ENCODE measurements at regions not wholly inside any gene's neighbourhood (a gene's known extent, or its start where the extent isn't known, plus 50 kb on each side); places are given as distances from the start of the nearest gene placed in this dataset.

- intact Hi-C loops (cut with micrococcal nuclease): no loop called here
- no peaks in the 10 kb centered on the region for H3K79me2 ChIP-seq (ENCODE audit: control insufficient read depth, insufficient read depth, low read length)
- H3K27ac ChIP-seq (ENCODE audit: insufficient read depth, low read depth, low read length): no peak overlapping the region
- H4K20me1 ChIP-seq (replicated peaks; ENCODE audit: control insufficient read depth, extremely low read depth, insufficient read depth, low read length): no peaks in the 10 kb centered on the region
- ChIA-PET POLR2A (no interaction called here), CTCF (interaction anchor here (1.4 kb wide), 2 partner anchors 20 to 337 kb away, joined by 3 read pairs; no protein-coding TSS in a partner anchor)
- no peak overlapping the region for H3K4me3 ChIP-seq (replicated peaks in 1 of 3; ENCODE audit: insufficient read depth in 1 of 3, low read depth in 1 of 3, low read length in 3 of 3)
- BruUV-seq (replicated peaks): no TSS peak
- no peak overlapping the region for H3K4me2 ChIP-seq (ENCODE audit: insufficient read depth, low read length)
- DNase-seq (ENCODE audit: low read depth, low spot score): no peak
- H2AFZ ChIP-seq (ENCODE audit: low read depth, low read length): no peak overlapping the region
- no peaks in the 10 kb centered on the region for H3K27me3 ChIP-seq (ENCODE audit: control insufficient read depth in 2 of 2, insufficient read depth in 2 of 2, low read length in 2 of 2)
- TF ChIP-seq MYC (IDR thresholded peaks at IDR 0.05; ENCODE audit: low read depth, low read length): no peak
- no peak for TF ChIP-seq POLR2AphosphoS5 (IDR thresholded peaks at IDR 0.05; ENCODE audit: insufficient read depth, low read depth, low read length)
- no peak for TF ChIP-seq GATA2 (IDR thresholded peaks at IDR 0.05; ENCODE audit: insufficient read depth, insufficient read length, low read depth, low read length)
- TF ChIP-seq JUN (IDR thresholded peaks at IDR 0.05; ENCODE audit: borderline replicate concordance, insufficient read depth, insufficient read length, low read depth): no peak
- TF ChIP-seq EZH2 (IDR thresholded peaks at IDR 0.05; ENCODE audit: borderline replicate concordance, low read depth, low read length, severe bottlenecking): no peak
- no peak for TF ChIP-seq POLR2A (IDR thresholded peaks at IDR 0.05; ENCODE audit: low read depth, low read length)
- no peak for TF ChIP-seq CTCF (IDR thresholded peaks at IDR 0.05; ENCODE audit: extremely low read depth in 1 of 2, insufficient read depth in 1 of 2, low read depth in 1 of 2, low read length in 2 of 2)
- TF ChIP-seq MAX (IDR thresholded peaks at IDR 0.05; ENCODE audit: insufficient read depth, insufficient read length): no peak
- TF ChIP-seq FOS (IDR thresholded peaks at IDR 0.05; ENCODE audit: borderline replicate concordance, insufficient read depth, low read length): no peak
- H3K36me3 ChIP-seq (ENCODE audit: control insufficient read depth in 2 of 2, extremely low read depth in 1 of 2, insufficient read depth in 2 of 2, low read length in 2 of 2): no peaks in the 10 kb centered on the region
- no peaks in the 10 kb centered on the region for H3K9me1 ChIP-seq (replicated peaks; ENCODE audit: control insufficient read depth, extremely low read depth, insufficient read depth, low read length)
- H3K4me1 ChIP-seq (ENCODE audit: control insufficient read depth, extremely low read depth, insufficient read depth, low read length): no peaks in the 10 kb centered on the region
- dilution Hi-C loops (cut with MboI; ENCODE audit: extremely low pct_ligation_motif_present, low sequenced_read_pairs): no loop called here
- H3K9me3 ChIP-seq (replicated peaks; ENCODE audit: control insufficient read depth, insufficient read depth, low read length): no peaks in the 10 kb centered on the region
- H3K9ac ChIP-seq (replicated peaks; ENCODE audit: extremely low read depth, insufficient read depth, low read length): no peak overlapping the region
- FAIRE-seq: no peak
Measured at GRCh38 chr4:75211422-75211821, 278.5 kb downstream of the PARM1 start.

All from endothelial cell of umbilical vein (primary cell).